ENCODE measurements at regions not wholly inside any gene's neighbourhood (a gene's known extent, or its start where the extent isn't known, plus 50 kb on each side); places are given as distances from the start of the nearest gene placed in this dataset.

- TF ChIP-seq POLR2A (IDR thresholded peaks at IDR 0.05) (no peak), EP300 (IDR thresholded peaks at IDR 0.05) (no peak)
- TF ChIP-seq, protein P1, sequence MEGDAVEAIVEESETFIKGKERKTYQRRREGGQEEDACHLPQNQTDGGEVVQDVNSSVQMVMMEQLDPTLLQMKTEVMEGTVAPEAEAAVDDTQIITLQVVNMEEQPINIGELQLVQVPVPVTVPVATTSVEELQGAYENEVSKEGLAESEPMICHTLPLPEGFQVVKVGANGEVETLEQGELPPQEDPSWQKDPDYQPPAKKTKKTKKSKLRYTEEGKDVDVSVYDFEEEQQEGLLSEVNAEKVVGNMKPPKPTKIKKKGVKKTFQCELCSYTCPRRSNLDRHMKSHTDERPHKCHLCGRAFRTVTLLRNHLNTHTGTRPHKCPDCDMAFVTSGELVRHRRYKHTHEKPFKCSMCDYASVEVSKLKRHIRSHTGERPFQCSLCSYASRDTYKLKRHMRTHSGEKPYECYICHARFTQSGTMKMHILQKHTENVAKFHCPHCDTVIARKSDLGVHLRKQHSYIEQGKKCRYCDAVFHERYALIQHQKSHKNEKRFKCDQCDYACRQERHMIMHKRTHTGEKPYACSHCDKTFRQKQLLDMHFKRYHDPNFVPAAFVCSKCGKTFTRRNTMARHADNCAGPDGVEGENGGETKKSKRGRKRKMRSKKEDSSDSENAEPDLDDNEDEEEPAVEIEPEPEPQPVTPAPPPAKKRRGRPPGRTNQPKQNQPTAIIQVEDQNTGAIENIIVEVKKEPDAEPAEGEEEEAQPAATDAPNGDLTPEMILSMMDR (IDR thresholded peaks at IDR 0.05), result no peak
Measured at GRCh38 chr20:56730003-56730402, 100.9 kb downstream of the TFAP2C start.
